ENCODE measurements at regions not wholly inside any gene's neighbourhood (a gene's known extent, or its start where the extent isn't known, plus 50 kb on each side); places are given as distances from the start of the nearest gene placed in this dataset.

- DNase-seq (ENCODE audit: low read depth) = no peak
Measured at GRCh38 chr6:98635191-98635590, 199.2 kb upstream of the POU3F2 start.

- DNase-seq (ENCODE audit: low read depth) = no peak
Measured at GRCh38 chr6:98636941-98637340, 197.4 kb upstream of the POU3F2 start.

- no peak for DNase-seq (ENCODE audit: low read depth)
Measured at GRCh38 chr6:98639089-98639635, 195.2 kb upstream of the POU3F2 start.

GRCh38 chr6:98640366-98640765 is 194.0 kb upstream of the POU3F2 start:
- no peak for DNase-seq (ENCODE audit: low read depth)

- no peak for DNase-seq (ENCODE audit: low read depth)
Measured at GRCh38 chr6:98641949-98642719, 192.2 kb upstream of the POU3F2 start.

GRCh38 chr6:98644063-98644462 is 190.3 kb upstream of the POU3F2 start:
- DNase-seq (ENCODE audit: low read depth) = no peak

GRCh38 chr6:98648211-98648914 is 186.0 kb upstream of the POU3F2 start:
- DNase-seq (ENCODE audit: low read depth) = no peak

- DNase-seq (ENCODE audit: low read depth) = no peak
Measured at GRCh38 chr6:98650941-98651340, 183.4 kb upstream of the POU3F2 start.

- DNase-seq (ENCODE audit: low read depth) = no peak
Measured at GRCh38 chr6:98653179-98653578, 181.2 kb upstream of the POU3F2 start.

- peak; percentile 41 for DNase-seq (ENCODE audit: low read depth)
Measured at GRCh38 chr6:98657764-98658163, 176.6 kb upstream of the POU3F2 start.

- DNase-seq (ENCODE audit: low read depth) = no peak
Measured at GRCh38 chr6:98669371-98669770, 165.0 kb upstream of the POU3F2 start.

- DNase-seq (ENCODE audit: low read depth) = no peak
Measured at GRCh38 chr6:98670045-98670746, 164.2 kb upstream of the POU3F2 start.

GRCh38 chr6:98672681-98673475 is 161.5 kb upstream of the POU3F2 start:
- no peak for DNase-seq (ENCODE audit: low read depth)

GRCh38 chr6:98678481-98678880 is 155.9 kb upstream of the POU3F2 start:
- no peak for DNase-seq (ENCODE audit: low read depth)

- DNase-seq (ENCODE audit: low read depth) = no peak
Measured at GRCh38 chr6:98686008-98686601, 148.3 kb upstream of the POU3F2 start.

GRCh38 chr6:98687752-98688151 is 146.6 kb upstream of the POU3F2 start:
- DNase-seq (ENCODE audit: low read depth) = no peak

- no peak for DNase-seq (ENCODE audit: low read depth)
Measured at GRCh38 chr6:98695091-98695801, 139.1 kb upstream of the POU3F2 start.

GRCh38 chr6:98711380-98711779 is 123.0 kb upstream of the POU3F2 start:
- no peak for DNase-seq (ENCODE audit: low read depth)

GRCh38 chr6:98716341-98716740 is 118.0 kb upstream of the POU3F2 start:
- DNase-seq (ENCODE audit: low read depth) = no peak

- DNase-seq (ENCODE audit: low read depth) = no peak
Measured at GRCh38 chr6:98717322-98717877, 117.0 kb upstream of the POU3F2 start.
